Activated CD4-positive, alpha-beta T cell treated with anti-CD3 and anti-CD28 coated beads, Interleukin-2, amount 50 U/mL, for 48 hours (primary cell): ENCODE measurements at regions not wholly inside any gene's neighbourhood (a gene's known extent, or its start where the extent isn't known, plus 50 kb on each side); places are given as distances from the start of the nearest gene placed in this dataset.

Experiments used
- DNase-seq, 2 experiments: peaks; one replicate each; pipeline ENCODE4 v3.0.0-alpha.2; 2020

GRCh38 chr5:61689153-61689846, 357.2 kb downstream of the ZSWIM6 start:
- DNase-seq = no peak

DNA sequence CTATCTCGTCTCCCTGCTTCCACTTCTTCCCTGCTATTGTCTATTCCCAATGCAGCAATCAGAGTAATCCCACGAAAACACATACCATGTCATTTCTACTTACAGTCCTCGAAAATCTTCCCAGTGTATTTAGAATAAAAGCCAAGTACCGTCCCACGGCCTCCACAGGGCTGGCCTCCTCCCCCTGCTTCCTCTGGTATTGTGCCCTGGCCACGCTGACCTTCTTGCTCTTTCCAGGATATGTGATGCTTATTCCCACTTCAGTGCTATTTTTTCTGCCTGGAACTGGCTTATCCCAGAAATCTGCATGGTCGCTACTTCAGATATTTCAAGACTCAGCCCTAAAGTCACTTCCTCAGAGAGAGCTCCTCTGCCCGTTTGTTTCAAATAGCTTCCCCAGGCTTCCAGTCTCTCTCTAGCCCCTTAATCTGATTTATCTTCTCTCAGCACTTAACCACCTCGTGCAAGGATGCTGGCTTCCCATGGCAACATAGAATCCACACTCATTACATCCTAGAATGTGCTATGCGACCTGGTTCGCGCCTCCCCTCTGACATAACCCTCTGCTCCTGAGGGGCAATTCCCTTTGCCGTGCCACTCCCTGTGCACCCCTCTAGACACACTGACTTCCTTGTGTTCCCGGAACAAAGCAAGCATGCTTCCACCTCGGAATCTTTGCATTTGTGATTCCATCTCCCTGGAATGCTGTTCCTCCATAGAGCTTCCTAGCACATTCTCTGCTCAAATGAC, 365.9 kb downstream of the ZSWIM6 start:
- no peak for DNase-seq

- DNase-seq = no peak
These were observed 370.0 kb downstream of the ZSWIM6 start for GRCh38 chr5:61701877-61702602.

DNA sequence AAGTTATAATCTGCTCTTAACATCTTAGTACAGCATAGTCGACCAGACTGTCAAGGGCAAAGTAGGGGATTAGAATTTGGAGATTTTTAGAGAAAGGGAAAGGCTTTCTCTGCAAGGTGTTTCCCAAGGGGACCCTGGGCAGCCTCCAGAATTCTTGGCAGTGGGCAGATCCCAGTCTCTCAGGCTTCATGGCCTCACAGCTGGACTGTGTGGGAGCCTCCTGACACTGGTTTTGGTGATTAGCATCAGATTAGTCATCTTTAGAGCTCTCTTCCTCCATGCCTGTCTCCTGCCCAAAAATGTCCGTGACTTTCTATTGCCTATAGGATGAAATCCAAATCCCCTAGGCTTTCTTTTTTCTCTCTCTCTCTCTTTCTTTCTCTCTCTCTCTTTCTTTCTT, 370.7 kb downstream of the ZSWIM6 start:
- no peak for DNase-seq

DNA sequence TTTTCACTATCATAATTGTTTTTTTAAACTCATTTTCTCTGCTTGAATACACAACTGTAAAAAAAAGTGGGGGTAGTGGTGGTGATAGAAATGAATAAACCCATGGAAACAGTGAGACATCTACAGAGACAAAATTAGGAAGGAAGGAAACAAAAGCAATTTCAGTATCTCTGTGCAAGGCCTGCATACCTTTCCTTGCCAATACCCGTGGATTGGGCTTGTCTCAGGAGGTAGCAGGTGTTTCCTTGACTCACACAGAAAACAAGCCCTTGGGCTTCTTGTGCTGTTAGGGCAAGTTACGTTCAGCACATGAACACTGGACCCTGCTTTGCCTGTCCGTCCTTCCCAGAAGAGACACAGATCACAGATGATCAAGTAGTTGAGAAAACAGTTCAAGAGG, 372.2 kb downstream of the ZSWIM6 start:
- DNase-seq = no peak

DNA sequence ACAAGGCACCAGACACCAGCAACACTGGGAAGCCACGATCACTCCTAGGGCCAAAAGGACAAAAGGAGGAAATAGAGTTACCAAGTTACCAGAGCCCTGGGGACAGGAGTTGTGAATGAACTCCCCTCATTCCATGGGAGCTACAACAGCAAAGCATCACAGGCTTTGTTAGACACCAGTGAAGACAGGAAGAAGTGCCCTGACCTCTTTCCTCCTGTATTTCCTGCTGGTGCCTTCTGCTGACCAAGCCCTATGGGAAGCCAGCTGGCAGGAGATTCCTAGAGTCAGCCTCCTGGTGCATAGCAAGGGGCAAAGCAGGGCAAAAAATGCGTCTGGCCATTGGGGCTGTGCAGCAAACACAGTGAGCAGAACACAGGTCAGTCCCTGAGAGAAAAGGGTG, 374.7 kb downstream of the ZSWIM6 start:
- no peak for DNase-seq

- no peak for DNase-seq
These were observed 387.1 kb downstream of the ZSWIM6 start for GRCh38 chr5:61719124-61719523.

GRCh38 chr5:61720829-61721228, 388.8 kb downstream of the ZSWIM6 start:
- no peak for DNase-seq

DNA sequence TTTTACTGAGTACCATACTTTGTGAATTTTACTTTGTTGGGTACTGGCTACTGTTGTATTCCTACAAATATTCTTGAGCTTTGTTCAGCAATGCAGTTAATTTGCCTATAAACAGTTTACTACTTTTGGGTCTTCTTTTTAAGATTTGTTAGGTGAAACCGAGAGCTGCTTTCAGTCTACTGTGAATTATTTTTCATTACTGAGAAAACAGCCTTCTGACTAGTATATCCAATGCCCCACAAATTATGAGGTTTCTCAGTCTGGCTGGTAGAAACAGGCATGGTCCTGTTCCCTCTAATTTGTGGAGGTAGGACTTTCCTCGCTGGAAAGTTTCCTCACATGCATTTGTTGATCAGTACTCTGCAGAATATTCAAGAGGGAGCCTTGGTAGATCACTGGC, 392.0 kb downstream of the ZSWIM6 start:
- DNase-seq = no peak

DNA sequence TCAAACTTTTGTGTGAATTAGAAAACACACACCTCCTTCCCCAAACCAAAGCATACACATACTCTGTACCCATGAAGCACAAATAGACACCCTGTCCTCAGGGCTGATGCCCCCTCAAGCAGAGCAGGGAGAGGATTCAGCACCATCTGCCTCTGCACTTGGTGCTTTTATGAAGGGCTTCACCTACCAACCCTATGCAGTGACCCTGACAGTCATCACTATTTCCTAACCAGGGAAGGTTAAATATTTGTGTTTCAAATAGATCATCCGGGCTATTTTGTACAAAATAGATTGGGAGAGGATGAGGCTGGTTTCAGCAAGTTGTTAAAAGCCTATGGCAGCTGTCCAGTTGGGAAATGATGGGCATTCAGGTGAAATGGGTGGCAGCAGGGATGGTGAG, 396.2 kb downstream of the ZSWIM6 start:
- no peak for DNase-seq

GRCh38 chr5:61730866-61731265, 398.8 kb downstream of the ZSWIM6 start:
- no peak for DNase-seq

- no peak for DNase-seq
These were observed 399.3 kb downstream of the ZSWIM6 start for GRCh38 chr5:61731267-61731945.

DNA sequence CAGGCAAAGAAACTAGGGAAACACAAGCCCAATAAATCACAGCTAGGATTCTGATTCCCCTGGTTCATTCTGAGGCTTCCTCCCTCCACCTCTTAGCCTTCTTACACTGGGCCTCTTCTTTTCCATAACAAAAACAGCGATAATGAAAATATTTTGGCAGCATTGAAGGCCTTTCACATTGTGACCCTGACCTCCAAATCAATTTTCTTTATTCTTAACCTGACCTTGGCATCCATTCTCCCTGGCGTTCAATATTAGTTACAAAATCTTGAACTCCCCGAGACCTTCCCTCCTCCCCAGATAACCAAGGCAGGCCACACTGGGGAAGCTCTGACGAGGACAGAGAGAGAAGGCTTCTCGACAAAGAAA, 399.9 kb downstream of the ZSWIM6 start:
- no peak for DNase-seq

GRCh38 chr5:61732369-61732768, 400.3 kb downstream of the ZSWIM6 start:
- no peak for DNase-seq

DNA sequence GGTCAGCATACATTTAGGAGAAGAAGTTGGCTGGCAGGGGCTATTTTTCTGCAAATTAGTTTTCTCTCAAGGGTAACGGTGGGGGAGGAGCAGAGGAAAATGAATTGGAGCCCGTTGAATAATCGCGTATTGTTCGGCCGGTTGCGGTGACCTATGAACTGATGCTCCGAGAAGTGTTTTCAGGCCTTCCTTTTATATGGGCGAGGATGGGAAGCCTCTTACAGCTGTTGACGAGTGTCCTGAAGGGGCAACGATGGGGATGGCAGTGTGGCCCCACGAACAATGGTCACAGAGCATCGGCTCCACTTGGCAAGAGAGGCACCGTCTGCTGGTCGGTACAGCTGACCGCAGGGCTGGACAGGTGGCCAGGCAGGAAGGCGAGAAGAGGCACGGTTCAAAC, 400.7 kb downstream of the ZSWIM6 start:
- no peak for DNase-seq

GRCh38 chr5:61734001-61734400, 401.9 kb downstream of the ZSWIM6 start:
- no peak for DNase-seq

GRCh38 chr5:61734966-61735365, 402.9 kb downstream of the ZSWIM6 start:
- no peak for DNase-seq

- DNase-seq = no peak
These were observed 403.5 kb downstream of the ZSWIM6 start for GRCh38 chr5:61735531-61735930.

GRCh38 chr5:61735995-61736394, 403.9 kb downstream of the ZSWIM6 start:
- no peak for DNase-seq

GRCh38 chr5:61737301-61737963, 405.4 kb downstream of the ZSWIM6 start:
- no peak for DNase-seq

DNA sequence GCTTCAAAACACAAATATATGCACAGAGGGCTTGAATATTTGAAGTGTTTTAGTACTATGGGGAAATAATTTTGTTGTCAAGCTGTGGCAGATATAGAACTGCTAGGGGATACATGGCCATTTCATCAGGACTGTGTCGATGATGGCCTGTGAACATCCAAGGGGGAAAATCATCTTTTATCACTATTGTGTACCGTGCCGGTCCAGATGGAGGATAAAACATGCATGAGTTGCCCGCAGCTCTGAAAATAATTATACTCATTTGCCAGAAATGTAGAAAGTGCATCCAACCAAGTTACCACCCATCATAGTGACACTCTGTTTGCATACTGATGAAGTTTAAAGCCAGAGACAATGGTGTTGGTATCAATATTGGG, 405.9 kb downstream of the ZSWIM6 start:
- no peak for DNase-seq

- no peak for DNase-seq
These were observed 406.4 kb downstream of the ZSWIM6 start for GRCh38 chr5:61738446-61738845.
